Ammon's horn (tissue), 1 donor: ENCODE measurements at regions not wholly inside any gene's neighbourhood (a gene's known extent, or its start where the extent isn't known, plus 50 kb on each side); places are given as distances from the start of the nearest gene placed in this dataset.

ENCODE experiments used
- DNase-seq: peaks from one replicate; pipeline ENCODE4 v3.0.0-alpha.2; 2016; ENCODE audit warnings: low spot score

DNA sequence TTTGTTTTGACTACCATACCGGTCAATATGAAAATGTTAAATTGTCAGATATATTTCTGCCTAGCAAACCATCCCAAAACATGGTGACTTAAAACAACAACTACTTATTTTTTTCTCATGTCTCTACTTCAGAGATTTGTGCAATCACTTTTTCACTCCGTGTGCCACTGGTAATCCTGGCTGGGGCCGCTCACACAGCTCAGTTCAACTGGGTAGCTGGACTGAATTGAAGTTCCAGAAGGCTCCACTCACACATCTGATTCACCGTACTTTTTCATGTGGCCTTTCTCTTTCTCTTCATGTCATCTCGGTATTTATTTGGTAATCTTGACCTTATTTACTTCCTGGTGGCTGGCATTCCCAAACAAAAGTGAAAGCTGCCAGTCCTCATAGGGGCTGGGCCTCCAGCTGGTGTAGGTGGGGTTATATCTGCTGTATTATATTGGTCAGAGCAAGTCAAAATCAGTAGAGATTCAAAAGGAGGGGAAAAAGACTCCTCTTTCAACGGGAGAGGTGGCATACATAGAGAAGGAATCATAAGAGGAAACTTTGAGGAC lies 513.9 kb upstream of the NXPH2 start:
- DNase-seq, result no peak

DNA sequence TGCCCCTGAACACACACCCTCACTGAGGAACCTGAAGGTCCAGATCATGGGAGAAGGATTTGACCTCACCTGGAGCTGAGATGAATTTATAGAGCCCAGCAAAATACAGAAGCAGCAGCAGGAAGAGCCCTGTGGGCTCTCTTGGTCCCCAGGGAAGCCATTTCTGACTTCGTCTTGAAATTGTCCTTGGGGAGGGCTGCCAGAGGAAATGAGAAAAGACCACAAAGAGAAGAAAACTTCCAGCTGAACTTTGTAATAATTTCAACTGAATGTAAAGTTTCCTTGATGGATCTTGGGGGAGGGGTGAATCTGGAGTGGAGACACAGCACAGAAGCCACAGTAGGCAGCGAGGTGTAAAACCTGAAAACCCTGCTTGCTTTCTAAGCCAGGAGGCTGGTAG lies 500.9 kb upstream of the NXPH2 start:
- no peak for DNase-seq

DNA sequence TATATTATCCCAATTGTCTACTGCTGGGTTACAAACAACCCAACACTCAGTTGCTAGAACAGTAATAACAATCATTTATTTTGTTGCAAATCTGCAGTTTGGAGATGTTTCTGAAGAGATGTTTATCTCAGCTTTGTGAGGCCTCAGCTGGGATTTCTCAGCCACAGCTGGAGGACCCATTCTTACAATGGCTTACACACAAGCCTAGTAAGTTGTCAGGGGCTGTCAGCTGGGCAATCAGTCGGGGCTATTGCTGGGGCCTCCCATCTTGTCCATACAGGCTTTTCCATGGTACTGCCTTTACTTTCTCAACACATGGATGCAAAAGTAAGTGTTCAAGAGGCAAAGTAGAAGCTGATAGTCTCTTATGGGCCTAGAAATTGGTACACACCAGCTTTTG lies 491.7 kb upstream of the NXPH2 start:
- no peak for DNase-seq

DNA sequence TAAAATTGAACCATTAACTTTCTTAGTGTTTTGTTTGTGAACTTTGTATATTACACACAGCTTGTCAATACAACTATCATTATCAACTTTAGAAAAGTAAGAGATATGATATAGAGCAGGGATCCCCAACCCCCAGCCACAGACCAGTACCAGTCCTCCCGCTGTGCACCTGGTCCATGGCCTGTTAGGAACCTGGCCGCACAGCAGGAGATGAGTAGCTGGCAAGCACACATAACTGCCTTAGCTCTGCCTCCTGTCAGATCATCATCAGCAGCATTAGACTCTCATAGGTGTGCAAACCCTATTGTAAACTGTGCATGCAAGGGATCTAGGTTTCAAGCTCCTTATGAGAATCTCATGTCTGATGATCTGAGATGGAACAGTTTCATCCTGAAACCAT lies 491.0 kb upstream of the NXPH2 start:
- no peak for DNase-seq

DNA sequence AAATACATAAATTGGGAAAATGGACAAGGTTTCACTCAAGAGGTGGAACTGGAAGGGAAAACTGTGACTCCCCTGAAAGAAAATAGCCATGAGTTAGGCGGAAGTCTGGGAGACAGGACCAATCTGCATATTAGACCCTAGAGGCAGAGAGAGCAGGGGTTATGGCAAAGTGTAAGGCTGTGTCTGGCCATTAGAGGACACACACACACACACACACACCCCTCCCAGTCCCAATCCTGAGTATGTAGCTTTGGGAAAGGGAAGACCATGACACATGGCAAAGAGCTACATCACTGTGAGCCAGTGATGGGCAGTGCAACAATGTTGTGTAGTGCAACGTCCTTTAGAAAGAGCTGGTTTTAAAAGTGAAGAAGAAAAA lies 479.9 kb upstream of the NXPH2 start:
- no peak for DNase-seq

DNA sequence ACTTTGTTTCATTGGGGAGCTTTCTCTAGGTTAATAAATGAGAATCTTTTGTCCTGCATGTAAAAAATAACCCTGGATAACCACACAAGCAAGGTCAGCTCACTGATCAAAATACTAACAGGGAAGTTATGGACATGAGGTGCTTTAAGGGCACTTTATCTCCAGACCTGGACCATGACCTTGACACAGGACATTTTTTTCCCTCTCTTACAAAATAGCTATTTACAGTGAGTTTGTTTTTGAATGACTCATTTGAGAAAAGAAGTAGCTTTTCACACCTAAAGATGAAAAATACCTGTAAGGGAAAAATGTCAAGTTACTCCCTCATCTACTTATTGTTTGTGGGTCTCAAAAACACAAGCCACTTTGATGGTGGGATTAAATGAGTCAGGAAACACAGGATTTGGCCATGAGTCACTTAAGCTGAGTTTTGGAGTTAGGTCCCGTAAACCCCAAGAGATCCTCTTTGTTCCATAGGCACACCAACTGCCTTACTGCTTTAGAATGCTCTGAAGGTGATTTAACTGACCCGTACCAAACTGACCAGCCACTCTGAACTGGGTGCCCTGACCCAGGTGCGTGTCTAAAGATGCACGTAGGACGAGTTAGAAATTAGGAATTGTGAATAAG lies 479.3 kb upstream of the NXPH2 start:
- no peak for DNase-seq

DNA sequence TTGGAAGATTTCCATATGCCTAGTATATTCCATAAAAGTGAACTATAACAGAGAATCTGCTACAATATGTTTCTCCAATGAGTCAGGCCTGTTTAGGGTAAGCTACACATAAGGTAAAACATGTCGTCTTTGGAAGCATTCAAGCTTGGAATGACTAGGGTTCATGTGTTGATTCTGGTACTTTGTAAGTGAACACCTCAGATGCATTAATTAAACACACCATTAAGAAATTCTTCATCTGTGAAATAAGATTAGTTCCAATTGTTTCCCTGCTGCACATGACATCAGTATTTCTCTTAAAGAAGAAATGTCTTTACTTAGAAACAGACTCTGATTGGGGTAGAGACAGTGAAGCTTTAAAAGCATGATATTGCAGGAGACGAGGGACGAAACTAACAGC lies 461.1 kb upstream of the NXPH2 start:
- no peak for DNase-seq

DNA sequence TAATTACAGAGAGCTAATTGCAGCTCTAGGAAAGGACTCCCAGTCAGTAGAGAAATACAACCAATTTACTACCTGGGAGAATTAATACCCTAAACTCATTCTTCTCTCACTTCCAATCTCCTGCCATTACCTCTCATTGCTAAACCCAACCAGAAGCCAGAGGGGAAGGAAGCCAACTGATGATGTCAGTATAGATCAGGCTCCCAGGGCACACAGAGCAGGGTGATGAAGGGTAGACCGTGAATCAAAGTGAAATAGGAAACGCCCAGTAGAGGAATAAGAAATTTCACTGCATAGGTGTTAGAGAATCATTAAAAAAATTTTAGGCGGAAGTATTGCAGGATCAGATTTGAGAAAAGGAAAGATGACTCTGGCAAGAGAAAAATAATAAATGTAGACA lies 456.8 kb upstream of the NXPH2 start:
- DNase-seq, result no peak

DNA sequence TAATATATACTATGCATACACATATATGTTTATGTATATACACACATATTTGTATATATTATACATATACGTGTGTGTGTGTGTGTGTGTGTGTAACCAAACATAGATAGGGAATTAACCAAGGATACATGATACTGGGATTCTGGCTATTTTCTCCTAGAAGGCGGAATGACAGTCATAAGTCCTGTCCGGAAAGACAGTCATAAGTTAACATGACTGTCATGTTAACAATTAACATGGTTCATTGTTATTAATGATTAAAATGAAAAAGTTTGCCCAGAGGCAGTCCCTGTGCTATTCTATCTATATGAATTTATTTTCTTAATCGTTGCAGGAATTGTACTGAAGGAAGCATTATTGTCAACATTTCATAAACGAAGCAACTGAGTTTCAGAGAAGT lies 450.7 kb upstream of the NXPH2 start:
- no peak for DNase-seq

DNA sequence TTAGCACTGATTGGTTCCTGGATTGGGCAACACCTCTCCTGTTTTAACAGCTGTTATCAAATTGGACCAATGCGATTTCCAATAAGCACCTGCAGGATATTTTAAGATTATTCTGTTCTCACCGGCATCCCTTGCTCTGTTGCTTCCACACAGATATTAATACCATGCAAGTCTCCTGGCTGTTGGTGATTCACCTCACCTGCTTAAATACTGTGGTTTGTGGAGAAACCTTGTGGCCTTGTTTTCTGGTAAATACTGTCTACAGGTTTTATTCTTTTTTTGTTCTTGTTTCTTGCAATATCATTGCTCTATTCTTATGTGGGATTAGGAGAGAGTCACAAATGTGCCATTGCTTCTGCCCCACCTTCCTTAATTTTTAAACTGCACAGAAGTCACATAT lies 448.1 kb upstream of the NXPH2 start:
- no peak for DNase-seq

DNA sequence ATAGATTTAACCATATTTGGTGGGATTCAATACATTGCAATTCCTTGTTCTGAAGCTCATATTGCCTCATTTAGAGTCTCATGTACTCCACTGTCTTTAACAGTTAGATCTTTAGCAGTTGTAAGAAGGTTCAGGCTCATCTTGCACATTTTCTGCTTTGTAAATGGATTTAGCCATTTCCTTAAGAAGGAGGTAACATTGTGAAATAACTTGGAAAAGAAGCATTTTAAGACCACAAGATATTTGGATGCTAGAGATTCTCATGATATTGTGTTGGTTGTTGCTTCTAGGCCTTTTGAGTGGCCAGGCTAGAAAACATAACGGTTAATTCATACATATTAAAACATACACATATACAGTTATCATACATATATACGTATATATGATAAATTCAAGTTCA lies 445.8 kb upstream of the NXPH2 start:
- DNase-seq, result no peak

DNA sequence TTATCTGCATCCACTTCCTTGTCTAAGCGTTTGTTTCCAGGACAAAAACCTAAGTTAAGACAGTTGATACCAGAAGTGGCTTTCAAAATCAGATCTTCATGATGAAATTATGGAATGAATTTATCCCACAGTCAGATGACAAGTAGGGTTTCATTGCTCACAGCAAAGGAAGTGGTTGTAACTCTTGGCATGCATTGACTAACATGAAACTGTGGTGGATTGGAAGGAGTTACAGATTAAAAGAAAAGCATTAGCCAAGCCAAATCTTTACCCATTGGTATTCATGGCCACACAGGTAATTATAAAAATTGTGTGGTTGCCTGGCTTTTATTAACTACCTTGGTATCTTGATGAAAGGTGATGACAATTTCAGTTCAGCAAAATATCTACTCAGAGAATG lies 438.0 kb upstream of the NXPH2 start:
- DNase-seq, result no peak

DNA sequence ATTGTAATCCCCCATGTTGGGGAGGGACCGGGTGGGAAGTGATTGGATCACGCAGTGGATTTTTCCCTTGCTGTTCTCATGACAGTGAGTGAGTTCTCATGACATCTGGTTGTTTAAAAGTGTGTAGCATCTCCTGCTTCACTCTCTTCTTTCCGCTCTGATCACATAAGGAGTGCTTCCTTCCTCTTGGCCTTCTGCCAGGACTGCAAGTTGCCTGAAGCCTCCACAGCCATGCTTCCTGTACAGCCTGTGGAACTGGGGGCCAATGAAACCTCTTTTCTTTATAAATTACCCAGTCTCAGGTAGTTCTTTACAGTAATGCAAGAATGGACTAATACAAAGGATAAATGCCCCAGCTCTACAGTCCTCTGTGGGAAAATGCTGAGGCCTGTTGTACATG lies 437.5 kb upstream of the NXPH2 start:
- DNase-seq, result no peak

DNA sequence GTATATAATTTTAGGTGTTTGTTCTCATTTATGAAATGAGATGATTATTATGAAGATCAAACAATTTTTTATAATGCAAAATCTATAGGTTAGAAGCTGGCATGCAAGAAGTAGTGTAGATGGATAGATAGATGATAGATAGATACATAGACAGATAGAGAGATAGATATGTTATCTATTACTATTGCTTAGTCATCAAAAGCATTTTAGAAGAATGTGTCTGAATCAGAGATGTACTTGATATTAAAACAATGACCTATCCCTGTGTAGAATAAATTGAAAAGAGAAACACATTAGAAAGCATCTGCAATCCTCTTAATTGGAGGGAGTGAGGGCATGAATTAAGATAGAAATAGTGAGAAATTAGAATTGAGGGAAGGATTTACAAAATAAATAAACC lies 436.2 kb upstream of the NXPH2 start:
- no peak for DNase-seq

DNA sequence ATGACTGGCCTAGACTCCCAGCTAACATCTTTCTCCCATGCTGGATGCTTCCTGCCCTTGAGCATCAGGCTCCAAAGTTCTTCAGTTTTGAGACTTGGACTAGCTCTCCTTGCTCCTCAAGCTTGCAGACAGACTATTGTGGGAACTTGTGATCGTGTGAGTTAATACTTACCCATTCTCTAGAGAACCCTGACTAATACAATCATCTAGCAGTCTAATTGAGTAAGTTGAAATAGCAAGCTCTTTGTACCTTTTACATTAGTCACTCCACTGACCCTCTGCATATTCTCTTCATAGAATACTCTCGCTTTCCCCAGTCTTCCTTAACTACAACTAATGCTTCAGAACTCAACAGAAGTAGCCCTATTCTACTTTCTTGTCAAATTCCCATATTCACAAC lies 434.6 kb upstream of the NXPH2 start:
- no peak for DNase-seq

DNA sequence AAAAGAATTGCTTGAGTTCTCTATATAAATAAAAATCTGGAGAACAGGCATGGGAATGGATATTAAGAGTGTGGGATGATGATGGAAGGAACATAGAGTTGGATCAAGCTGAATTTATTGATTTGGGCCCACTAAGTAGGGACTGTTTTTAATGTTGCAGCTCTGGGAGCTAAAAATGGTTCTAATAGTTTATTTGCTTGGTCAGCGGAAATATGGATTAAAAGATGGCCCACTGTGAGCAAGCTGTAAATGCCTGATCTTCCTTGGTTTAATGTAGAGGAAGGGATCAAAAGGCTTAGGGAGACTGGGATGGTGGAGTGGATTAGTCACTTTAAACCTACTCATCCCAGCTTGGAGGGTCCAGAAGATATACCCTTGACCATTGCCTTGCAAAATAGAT lies 429.4 kb upstream of the NXPH2 start:
- DNase-seq, result no peak

DNA sequence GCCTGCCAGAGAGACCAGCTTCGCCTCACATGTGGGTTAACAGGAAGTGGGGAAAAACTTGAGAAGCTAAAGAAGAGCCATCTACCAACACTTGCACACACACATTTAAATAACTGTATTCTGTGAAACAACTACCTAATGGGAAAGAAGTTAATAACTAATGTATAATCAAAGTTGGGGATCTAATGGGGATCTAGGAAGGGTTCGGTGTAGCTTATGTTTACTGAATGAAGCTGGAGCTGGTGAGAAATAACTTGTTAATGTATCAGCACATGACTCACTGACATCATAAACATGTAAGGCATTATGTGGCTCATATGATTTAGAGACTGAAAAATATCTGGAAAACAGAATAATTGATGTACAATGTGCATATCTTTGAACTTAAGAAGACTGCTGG lies 421.3 kb upstream of the NXPH2 start:
- no peak for DNase-seq

DNA sequence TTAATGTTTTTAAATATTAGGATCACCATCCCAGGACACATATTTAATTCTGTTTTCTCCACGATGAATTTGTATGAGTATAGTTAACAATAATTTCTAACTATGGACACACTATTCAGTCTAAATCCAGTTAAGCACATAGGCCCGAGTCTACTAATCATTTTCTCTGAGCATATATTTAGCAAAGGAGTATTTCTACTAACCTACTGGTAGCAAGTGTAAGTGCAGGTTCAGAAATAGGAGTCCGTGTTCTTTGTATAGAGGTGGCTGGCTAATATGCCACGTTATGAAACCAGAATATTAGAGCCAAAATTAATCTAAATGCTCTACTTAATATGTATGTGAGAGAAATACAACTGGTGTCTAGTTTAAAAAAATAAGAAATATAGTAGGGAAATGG lies 416.6 kb upstream of the NXPH2 start:
- DNase-seq, result no peak

DNA sequence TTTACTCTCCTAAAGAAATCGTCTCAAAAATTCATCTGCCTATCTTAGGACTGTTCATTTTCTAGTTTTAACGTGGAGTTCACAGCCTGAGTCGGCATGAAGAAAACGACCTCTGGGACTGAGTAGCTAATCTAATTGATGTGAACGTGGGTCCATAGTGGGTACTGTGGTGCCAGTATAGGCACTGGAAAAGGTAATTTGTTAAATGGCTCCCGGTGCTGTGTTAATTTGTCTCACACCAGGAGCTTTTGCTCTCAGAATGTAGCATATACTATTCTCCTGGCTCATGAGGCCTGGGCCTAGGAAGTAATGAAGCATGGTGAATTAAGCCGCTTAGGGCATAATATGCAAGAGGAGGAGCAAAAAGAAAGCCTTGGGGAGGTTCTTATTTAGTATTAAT lies 414.4 kb upstream of the NXPH2 start:
- DNase-seq, result no peak

DNA sequence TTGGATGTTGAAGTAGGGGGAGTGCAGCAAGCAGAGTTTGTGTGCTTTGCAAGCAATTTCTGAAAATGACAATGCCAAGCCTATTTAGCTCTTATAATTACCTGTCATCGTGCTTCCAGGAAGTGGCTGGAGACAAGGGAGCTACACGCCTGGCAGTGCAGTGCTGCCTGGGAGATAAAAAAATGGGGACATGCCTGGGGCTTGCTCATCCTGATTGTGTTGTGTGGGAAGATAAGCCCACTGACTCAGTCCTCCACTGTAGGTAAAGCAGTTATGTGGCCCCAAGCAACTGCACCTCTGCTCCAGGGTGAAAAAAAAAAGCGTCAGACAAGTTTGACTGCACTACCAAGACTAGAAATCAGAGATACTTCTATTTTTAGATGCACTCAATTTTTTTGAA lies 396.9 kb upstream of the NXPH2 start:
- DNase-seq, result peak; percentile 5

DNA sequence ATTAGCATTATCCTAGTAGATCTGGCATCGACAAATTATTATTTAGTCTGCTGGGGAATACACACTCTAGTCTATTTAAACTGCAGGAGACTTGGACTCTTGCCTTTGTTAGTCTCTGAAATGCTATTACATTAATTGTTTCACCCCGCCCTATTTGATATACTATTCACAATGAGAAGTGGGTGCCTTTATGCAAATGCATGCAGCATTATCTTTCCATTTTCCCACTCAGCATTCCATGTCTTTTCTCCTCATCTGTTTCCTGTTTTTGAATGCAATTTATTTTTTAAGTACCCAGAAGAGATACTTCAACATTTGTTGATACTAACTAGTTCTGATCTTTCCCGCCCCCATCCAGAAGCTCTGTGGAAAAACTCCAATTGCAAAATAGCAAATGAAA lies 395.3 kb upstream of the NXPH2 start:
- DNase-seq, result peak; percentile 7

DNA sequence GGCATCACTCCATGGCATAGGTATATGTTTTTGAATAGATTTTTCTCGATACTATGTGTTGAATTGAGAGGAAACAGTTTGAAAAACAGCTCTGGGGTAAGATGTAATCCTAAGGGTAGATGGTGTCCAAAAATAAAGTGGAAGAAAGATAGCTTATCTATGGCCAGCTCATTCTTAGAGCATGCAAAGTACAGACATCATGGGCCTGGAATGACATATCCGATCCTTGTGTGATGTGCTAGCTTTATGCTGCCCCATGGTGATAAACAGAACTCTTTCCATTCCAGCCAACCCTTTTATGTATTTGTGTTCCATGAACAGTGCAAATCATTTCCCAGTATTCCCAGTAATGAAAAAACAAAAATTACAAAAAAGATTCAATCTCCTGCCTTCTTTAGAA lies 390.2 kb upstream of the NXPH2 start:
- no peak for DNase-seq

DNA sequence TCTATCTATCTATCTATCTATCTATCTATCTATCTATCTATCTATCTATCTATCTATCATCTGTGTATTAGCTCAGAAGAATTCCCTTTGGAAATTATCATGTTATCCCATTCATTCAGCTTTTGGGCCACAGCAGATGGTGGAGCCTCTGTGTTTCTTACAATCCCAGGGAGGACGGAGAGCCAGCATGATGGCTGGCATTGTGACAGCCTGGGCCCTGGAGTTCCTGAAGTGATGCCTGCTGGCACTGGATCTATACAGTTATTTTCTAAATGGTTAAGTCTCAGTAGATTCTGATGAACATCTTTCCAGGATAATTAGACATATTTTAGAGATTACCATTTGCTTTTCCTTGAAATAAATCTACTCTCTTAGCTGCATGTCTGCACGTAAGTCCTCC lies 385.4 kb upstream of the NXPH2 start:
- DNase-seq, result no peak

DNA sequence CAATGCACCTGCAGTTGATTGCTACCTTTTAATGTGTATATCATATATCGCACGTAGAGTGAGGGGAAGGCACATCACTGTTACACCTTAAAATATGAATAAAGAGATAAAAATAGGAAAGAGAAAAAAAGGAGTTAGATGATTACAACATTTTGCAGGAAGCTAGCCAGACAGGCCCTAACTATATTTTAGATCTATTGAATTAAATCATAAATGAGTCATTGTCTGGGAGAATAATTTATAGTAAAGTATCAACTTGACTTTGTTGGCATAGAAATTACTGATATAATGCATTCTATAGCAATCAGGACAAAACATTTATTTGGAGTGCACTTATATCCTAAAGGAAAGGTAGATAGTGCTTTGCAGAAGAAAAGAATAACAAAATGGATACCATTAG lies 384.9 kb upstream of the NXPH2 start:
- no peak for DNase-seq

DNA sequence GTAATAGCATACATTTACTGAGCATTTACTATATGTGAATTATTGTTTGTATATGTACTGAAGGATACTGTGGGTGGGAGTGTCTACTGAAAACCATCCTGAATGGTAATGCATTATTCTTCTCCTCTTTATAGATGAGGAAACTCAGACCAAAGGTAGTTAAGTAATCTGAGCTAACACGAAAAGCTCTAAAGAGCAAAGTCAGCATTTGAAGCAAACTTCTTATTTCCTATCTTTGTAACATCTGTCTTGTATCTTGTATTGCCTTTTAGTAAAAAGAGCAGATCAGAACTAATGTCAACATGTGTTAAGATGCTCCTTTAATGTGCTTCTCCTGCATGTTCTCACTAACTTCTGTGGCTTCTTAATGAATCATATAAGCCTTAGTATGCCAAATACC lies 382.8 kb upstream of the NXPH2 start:
- DNase-seq, result no peak
